ENCODE measurements at regions not wholly inside any gene's neighbourhood (a gene's known extent, or its start where the extent isn't known, plus 50 kb on each side); places are given as distances from the start of the nearest gene placed in this dataset.
"Not testable (repeated sequence)": the region's sequence is repeated elsewhere in the genome, so short reads cannot be mapped to it uniquely, and the experiment has no call there.

DNA sequence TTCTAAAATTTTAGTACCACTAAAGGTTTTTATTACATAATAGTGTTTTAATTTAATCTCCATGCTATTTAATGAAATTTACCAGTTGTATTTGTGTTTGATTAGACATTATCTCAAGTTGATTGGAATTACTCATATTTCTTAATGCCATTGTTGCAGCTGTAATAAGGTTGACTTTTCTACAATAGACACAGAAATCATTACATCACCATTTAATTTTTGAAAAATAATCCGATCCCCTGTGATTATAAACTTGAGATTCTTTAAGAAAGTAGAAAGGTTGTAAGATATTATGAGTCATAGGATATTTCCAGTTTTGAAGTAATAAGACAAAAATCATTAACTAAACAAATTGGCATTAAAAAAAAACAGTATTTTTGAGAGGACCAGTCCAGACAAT is 161.4 kb downstream of the PRL start:
- TF ChIP-seq, protein P1, sequence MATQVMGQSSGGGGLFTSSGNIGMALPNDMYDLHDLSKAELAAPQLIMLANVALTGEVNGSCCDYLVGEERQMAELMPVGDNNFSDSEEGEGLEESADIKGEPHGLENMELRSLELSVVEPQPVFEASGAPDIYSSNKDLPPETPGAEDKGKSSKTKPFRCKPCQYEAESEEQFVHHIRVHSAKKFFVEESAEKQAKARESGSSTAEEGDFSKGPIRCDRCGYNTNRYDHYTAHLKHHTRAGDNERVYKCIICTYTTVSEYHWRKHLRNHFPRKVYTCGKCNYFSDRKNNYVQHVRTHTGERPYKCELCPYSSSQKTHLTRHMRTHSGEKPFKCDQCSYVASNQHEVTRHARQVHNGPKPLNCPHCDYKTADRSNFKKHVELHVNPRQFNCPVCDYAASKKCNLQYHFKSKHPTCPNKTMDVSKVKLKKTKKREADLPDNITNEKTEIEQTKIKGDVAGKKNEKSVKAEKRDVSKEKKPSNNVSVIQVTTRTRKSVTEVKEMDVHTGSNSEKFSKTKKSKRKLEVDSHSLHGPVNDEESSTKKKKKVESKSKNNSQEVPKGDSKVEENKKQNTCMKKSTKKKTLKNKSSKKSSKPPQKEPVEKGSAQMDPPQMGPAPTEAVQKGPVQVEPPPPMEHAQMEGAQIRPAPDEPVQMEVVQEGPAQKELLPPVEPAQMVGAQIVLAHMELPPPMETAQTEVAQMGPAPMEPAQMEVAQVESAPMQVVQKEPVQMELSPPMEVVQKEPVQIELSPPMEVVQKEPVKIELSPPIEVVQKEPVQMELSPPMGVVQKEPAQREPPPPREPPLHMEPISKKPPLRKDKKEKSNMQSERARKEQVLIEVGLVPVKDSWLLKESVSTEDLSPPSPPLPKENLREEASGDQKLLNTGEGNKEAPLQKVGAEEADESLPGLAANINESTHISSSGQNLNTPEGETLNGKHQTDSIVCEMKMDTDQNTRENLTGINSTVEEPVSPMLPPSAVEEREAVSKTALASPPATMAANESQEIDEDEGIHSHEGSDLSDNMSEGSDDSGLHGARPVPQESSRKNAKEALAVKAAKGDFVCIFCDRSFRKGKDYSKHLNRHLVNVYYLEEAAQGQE (IDR thresholded peaks at IDR 0.05; ENCODE audit: insufficient read depth in 1 of 2, low read depth in 2 of 2, low read length in 1 of 2): no peak
- TF ChIP-seq, protein P2, sequence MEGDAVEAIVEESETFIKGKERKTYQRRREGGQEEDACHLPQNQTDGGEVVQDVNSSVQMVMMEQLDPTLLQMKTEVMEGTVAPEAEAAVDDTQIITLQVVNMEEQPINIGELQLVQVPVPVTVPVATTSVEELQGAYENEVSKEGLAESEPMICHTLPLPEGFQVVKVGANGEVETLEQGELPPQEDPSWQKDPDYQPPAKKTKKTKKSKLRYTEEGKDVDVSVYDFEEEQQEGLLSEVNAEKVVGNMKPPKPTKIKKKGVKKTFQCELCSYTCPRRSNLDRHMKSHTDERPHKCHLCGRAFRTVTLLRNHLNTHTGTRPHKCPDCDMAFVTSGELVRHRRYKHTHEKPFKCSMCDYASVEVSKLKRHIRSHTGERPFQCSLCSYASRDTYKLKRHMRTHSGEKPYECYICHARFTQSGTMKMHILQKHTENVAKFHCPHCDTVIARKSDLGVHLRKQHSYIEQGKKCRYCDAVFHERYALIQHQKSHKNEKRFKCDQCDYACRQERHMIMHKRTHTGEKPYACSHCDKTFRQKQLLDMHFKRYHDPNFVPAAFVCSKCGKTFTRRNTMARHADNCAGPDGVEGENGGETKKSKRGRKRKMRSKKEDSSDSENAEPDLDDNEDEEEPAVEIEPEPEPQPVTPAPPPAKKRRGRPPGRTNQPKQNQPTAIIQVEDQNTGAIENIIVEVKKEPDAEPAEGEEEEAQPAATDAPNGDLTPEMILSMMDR (IDR thresholded peaks at IDR 0.05): no peak
- TF ChIP-seq SIN3A (IDR thresholded peaks at IDR 0.05; ENCODE audit: borderline replicate concordance, insufficient read depth, low read depth, low read length): no peak
- no peak for TF ChIP-seq POLR2AphosphoS5 (IDR thresholded peaks at IDR 0.05; ENCODE audit: low read depth, low read length)
- TF ChIP-seq TCF7L2 (IDR thresholded peaks at IDR 0.05; ENCODE audit: low read depth, low read length): no peak
- peaks cover 2% of the 10 kb centered on the region for H3K4me1 ChIP-seq (ENCODE audit: control insufficient read depth, insufficient read depth, low read length)
- no peak for DNase-seq (ENCODE audit: low read depth, low spot score)
- intact Hi-C loops (cut with micrococcal nuclease; ENCODE audit: unreplicated experiment) (no loop called here), in situ Hi-C loops (cut with HindIII; ENCODE audit: low pct_unique_long_range_greater_than_20kb, low sequenced_read_pairs) (no loop called here)
- POLR2A ChIA-PET: no interaction called here
- H3K27ac ChIP-seq (ENCODE audit: low read length): no peak overlapping the region
- no peaks in the 10 kb centered on the region for H3K36me3 ChIP-seq (ENCODE audit: control insufficient read depth, insufficient read depth, low read length)
- no peak overlapping the region for H3K4me3 ChIP-seq (ENCODE audit: low read depth in 2 of 2, low read length in 2 of 2)
- H3K27me3 ChIP-seq (ENCODE audit: control insufficient read depth, insufficient read depth, low read length): no peaks in the 10 kb centered on the region
- no TSS peak for BruUV-seq (replicated peaks)
- CTCF ChIA-PET: no interaction called here
- ATAC-seq: no peak
- H3K9me3 ChIP-seq (ENCODE audit: control insufficient read depth, insufficient read depth, low read depth, low read length): no peaks in the 10 kb centered on the region; the same call in 1 of the 2 replicates

DNA sequence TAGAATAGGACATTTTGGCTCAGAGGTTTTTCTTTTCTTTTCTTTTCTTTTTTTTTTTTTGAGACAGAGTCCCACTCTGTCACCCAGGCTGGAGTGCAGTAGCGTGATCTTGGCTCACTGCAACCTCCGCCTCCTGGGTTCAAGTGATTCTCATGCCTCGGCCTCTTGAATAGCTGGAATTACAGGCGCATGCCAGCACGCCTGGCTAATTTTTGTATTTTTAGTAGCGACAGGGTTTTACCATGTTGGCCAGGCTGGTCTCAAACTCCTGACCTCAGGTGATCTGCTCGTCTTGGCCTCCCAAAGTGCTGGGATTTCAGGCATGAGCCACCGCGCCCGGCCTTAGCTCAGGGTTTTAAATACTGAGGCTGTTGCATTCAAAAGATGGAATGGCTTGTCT is 156.1 kb downstream of the PRL start:
- in situ Hi-C loops (cut with HindIII; ENCODE audit: low pct_unique_long_range_greater_than_20kb, low sequenced_read_pairs); H3K36me3 ChIP-seq (ENCODE audit: control insufficient read depth, insufficient read depth, low read length); DNase-seq (ENCODE audit: low read depth, low spot score); ATAC-seq; BruUV-seq (replicated peaks); H3K9me3 ChIP-seq (ENCODE audit: control insufficient read depth, insufficient read depth, low read depth, low read length); H3K27me3 ChIP-seq (ENCODE audit: control insufficient read depth, insufficient read depth, low read length); H3K4me3 ChIP-seq (ENCODE audit: low read depth in 2 of 2, low read length in 2 of 2): not testable (repeated sequence)
- Histone ChIP-seq H3K4me1 (ENCODE audit: control insufficient read depth, insufficient read depth, low read length) (peaks cover 17% of the 10 kb centered on the region), H3K27ac (ENCODE audit: low read length) (peak overlapping the region; percentile 86)
- ChIA-PET CTCF (interaction anchor here (0.6 kb wide), 1 partner anchor 434 kb away, joined by 3 read pairs; no protein-coding TSS in a partner anchor), POLR2A (interaction anchor here (0.7 kb wide), 1 partner anchor 71 kb away, joined by 5 read pairs; no protein-coding TSS in a partner anchor)
- intact Hi-C loops (cut with micrococcal nuclease; ENCODE audit: unreplicated experiment): loop anchor here (5.0 to 10.0 kb wide), 3 partner anchors 396 to 684 kb away; no protein-coding TSS in a partner anchor

DNA sequence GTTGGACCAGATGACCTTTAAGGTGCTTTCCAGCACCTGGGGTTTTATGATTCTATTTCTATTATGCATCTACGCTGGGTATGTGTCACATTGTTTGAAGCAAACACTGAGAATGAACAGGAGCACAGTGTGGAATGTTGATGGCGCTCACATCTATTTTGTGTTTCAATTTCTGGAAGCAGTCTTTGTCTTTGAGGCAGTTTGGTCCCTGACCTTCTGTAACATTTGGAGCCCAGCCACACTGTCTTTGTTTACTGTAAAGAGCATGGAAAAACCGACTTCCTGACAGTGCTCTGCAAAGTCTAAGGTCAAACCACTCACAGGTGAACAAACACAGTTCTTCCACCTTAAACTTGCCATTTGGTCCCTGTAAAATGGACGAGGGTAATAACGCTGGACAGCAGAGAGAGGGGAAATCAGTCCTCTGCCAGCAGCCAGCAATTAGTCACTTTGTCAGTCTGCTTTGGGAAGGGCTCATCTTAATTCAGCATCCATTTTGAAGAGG is 155.5 kb downstream of the PRL start:
- peak; percentile 67 for DNase-seq (ENCODE audit: low read depth, low spot score)
- CTCF ChIA-PET: no interaction called here

More for the DNA sequence above, 155.5 kb downstream of the PRL start:
- TF ChIP-seq SIN3A (IDR thresholded peaks at IDR 0.05; ENCODE audit: borderline replicate concordance, insufficient read depth, low read depth, low read length) (no peak), POLR2AphosphoS5 (IDR thresholded peaks at IDR 0.05; ENCODE audit: low read depth, low read length) (peak; percentile 95), TCF7L2 (IDR thresholded peaks at IDR 0.05; ENCODE audit: low read depth, low read length) (peak; percentile 97)
- TF ChIP-seq, protein P2 (IDR thresholded peaks at IDR 0.05): no peak
- TF ChIP-seq, protein P1 (IDR thresholded peaks at IDR 0.05; ENCODE audit: insufficient read depth in 1 of 2, low read depth in 2 of 2, low read length in 1 of 2): peak in 1 of 2 experiments; percentile 64; a peak in 1 of 4 replicates
- Histone ChIP-seq H3K27ac (ENCODE audit: low read length) (peak overlapping the region; percentile 86), H3K36me3 (ENCODE audit: control insufficient read depth, insufficient read depth, low read length) (no peaks in the 10 kb centered on the region), H3K4me1 (ENCODE audit: control insufficient read depth, insufficient read depth, low read length) (peaks cover 22% of the 10 kb centered on the region), H3K27me3 (ENCODE audit: control insufficient read depth, insufficient read depth, low read length) (no peaks in the 10 kb centered on the region), H3K4me3 (ENCODE audit: low read depth in 2 of 2, low read length in 2 of 2) (no peak overlapping the region), H3K9me3 (ENCODE audit: control insufficient read depth, insufficient read depth, low read depth, low read length) (no peaks in the 10 kb centered on the region)
- in situ Hi-C loops (cut with HindIII; ENCODE audit: low pct_unique_long_range_greater_than_20kb, low sequenced_read_pairs) (no loop called here), intact Hi-C loops (cut with micrococcal nuclease; ENCODE audit: unreplicated experiment) (loop anchor here (5.0 to 10.0 kb wide), 3 partner anchors 396 to 684 kb away; no protein-coding TSS in a partner anchor)
- POLR2A ChIA-PET: interaction anchor here (0.7 kb wide), 1 partner anchor 72 kb away, joined by 5 read pairs; no protein-coding TSS in a partner anchor
- peak; percentile 90 for ATAC-seq
- BruUV-seq (replicated peaks): no TSS peak
